GM21360 (cell line): ENCODE measurements at regions not wholly inside any gene's neighbourhood (a gene's known extent, or its start where the extent isn't known, plus 50 kb on each side); places are given as distances from the start of the nearest gene placed in this dataset.
A peak's percentile ranks its signal among the peaks of the same experiment; 100 is the strongest.

Source experiments
- ATAC-seq: cut with Tn5 transposase; IDR thresholded peaks from one replicate; pipeline ENCODE4 v1.9.1; 2021; ENCODE audit warnings: mild to moderate bottlenecking, moderate library complexity; ENCODE audit not compliant: unreplicated experiment

- ATAC-seq = no peak
These were observed 91.0 kb upstream of the KCNA3 start for GRCh38 chr1:110765640-110766335.

DNA sequence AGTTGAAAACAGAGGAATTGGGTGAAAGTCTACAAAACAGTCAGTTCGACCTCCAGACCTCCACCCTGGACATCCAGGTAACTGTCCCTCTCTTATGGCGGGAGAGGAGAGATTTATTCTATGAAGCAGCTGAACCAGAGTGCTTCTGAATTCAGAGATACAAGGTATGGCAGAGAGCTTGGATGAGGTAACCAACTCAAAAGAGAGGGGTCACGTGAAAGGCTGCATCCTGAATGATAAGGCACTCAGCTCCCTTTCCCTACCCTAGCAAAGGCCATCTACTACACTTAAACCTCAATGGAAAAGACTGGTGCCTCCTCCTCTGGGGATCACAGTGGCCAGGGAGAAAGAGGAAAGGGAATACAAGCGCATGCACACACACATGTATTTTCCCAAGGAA is 88.4 kb upstream of the KCNA3 start:
- no peak for ATAC-seq

DNA sequence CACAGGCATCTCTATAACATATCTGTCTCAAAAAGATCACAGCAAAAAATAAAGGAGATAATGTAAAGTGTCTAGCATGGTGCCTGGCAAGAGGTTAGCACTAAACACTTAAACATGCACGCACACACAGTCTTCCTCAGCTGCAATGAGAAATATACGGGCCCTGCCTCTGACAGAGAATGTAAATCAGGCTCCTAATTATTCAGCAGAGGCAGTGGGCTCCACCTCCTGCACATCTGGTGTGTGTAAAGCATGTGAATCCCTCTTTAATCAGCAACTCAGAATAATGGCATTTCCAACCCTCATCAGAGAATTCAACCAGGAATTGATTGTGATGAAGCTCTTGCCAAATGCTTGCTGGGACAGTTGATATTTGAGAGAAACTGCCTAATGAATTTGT is 85.6 kb upstream of the KCNA3 start:
- ATAC-seq = no peak

DNA sequence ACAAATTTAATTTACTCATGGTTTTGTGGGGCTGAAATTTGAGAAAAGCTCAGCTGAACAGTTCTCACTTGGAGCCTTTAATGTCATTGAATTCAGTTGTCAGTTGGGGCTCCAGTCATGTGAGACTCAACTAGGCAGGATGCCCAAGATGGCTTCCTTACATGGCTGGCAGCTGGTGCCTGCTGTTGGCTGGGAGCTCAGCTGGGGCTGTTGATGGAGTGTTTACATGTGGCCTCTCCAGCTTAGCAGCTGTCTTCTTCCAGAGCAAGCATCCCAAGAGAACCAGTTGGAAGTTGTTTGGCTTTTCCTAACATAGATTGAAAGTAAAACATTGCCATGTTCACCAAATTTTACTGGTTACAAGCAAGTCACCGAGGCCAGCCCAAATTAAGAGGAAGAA is 81.8 kb upstream of the KCNA3 start:
- no peak for ATAC-seq

GRCh38 chr1:110752941-110753725 is 78.4 kb upstream of the KCNA3 start:
- ATAC-seq = no peak

GRCh38 chr1:110750562-110750961 is 75.8 kb upstream of the KCNA3 start:
- ATAC-seq = no peak

DNA sequence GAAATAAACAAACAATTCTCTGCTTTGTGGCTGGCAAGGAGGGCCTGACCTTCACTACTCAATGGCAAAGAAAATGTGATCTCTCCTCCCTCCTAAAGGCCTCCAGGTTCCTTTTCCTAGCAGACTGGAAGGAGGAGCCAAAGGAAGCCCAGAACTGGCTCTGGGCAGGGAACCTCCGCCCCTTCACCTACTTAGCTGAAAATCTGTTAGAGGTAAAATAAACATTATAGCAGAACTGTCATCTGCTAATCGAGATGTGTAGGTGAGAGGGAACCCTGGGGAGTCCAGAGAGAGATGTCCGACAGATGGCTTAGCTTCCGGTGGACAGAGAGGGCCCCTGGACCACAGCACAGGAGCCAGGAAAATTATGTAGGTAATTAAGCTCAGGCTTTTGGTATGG is 75.2 kb upstream of the KCNA3 start:
- no peak for ATAC-seq

- no peak for ATAC-seq
These were observed 72.0 kb upstream of the KCNA3 start for GRCh38 chr1:110746644-110747259.

GRCh38 chr1:110743397-110743796 is 68.7 kb upstream of the KCNA3 start:
- no peak for ATAC-seq

DNA sequence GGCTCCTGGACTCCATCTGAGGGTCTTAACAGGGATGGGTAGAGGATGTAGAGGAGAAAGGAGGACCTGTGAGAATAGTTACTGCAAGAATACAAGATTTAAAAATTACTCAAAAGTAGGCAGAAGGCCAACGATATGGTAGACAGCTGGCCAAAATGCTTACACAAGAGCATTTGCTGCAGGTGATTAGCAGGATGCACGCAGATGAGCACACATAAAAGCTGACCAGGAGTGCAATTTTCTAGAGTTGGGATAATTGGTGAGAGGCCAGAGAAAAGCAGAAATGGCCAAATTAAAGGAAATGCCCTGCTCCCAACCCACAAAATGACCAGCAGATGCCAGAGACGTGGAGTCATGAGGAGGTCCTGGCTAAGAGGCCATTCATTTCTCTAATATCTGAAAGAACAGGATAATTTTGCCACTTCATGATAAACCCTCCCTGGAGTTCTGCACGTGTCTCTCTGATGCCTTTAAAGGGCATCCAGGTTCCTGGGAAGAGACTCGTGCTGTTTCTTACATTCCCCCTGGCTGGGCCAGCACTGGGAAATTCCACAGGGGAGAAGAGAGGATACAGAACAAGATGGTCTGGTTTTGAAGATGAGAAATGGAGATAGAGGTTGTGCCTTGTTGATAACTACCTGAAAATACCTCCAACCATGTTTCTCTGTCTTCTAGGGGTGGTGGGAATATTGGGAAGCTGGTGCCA is 62.3 kb upstream of the KCNA3 start:
- no peak for ATAC-seq

- ATAC-seq = no peak
These were observed 59.5 kb upstream of the KCNA3 start for GRCh38 chr1:110734133-110734680.

- ATAC-seq = no peak
These were observed 56.8 kb upstream of the KCNA3 start for GRCh38 chr1:110731529-110731928.

DNA sequence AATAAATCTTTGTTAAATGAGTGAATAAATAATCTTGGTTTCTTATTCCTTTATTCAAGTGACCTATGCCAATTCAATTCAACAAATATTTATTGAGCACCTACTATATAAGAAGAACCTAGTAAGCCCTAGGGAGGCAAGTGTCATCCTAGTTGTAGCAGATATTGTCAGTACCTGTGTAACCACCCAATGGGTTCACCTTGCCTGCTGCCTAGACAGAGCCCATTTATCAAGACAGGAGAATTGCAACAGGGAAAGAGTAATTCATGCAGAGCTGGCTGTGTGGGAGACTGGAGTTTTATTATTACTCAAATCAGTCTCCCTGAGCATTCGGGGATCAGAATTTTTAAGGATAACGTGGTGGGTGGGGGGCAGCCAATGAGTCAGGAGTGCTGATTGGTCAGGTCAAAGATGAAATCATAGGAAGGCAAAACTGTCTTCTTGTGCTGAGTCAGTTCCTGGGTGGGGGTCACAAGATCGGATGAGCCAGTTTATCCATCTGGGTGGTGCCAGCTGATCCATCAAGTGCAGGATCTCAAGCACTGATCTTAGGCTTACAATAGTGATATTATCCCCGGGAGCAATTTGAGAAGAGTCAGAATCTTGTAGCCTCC is 53.8 kb upstream of the KCNA3 start:
- no peak for ATAC-seq

DNA sequence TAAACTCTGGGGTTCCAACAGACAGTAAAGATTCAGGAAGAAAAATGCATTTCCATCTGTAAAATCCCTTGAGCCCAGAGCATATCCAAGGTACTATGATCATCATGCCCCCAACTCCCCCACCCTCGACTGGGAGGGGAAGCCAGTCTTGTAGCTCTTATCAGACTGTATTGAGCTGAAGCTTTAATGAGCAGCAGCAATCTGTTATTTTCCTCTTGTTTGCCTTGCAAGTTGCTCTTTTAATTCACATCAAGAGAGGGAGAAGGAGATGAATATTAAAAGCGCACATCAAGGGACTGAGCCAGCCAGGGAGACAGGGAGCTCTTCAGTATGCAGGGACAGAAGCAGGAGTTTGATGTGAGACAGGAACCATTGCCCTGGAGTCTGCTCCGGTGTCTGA is 52.5 kb upstream of the KCNA3 start:
- ATAC-seq = no peak

- ATAC-seq = peak; percentile 77
These were observed 52.0 kb upstream of the KCNA3 start for GRCh38 chr1:110726755-110727154.
